Natural killer cell (primary cell): ENCODE measurements at regions not wholly inside any gene's neighbourhood (a gene's known extent, or its start where the extent isn't known, plus 50 kb on each side); places are given as distances from the start of the nearest gene placed in this dataset.

ENCODE experiments used
- ATAC-seq, 3 donors: fragments of 150-1000 bp in 2 of 3; fragments of 200-7000 bp in 1 of 3; cut with Tn5 transposase; 1 replicate in 1 of 3; 2 replicates in 2 of 3; pipeline ENCODE4 v1.10.0; 2021; ENCODE audit warnings: mild to moderate bottlenecking in 2 of 3, moderate library complexity in 2 of 3
- DNase-seq, 2 donors: peaks; one replicate each; pipeline versions ENCODE4 v3.0.0 to v3.0.0-alpha.2; 2013 to 2021; ENCODE audit warnings: mixed read lengths in 1 of 2
- H3K27ac ChIP-seq: one replicate; pipeline ENCODE4 v1.5.1; 2013; ENCODE audit warnings: mild to moderate bottlenecking, low read length
- H3K27me3 ChIP-seq: one replicate; pipeline ENCODE4 v1.6.1; 2013; ENCODE audit warnings: low read length; ENCODE audit not compliant: control insufficient read depth, insufficient read depth
- H3K36me3 ChIP-seq: one replicate; pipeline ENCODE4 v1.6.1; 2013; ENCODE audit warnings: low read length; ENCODE audit not compliant: control insufficient read depth, insufficient read depth
- H3K4me1 ChIP-seq: one replicate; pipeline ENCODE4 v1.6.1; 2013; ENCODE audit warnings: low read length; ENCODE audit not compliant: control insufficient read depth, insufficient read depth
- H3K4me3 ChIP-seq: one replicate; pipeline ENCODE4 v1.5.1; 2013; ENCODE audit warnings: low read length
- H3K9me3 ChIP-seq: one replicate; pipeline ENCODE4 v1.6.1; 2013; ENCODE audit warnings: low read length; ENCODE audit not compliant: control insufficient read depth, insufficient read depth
- H3K27ac Mint-ChIP-seq, 2 donors: one replicate each; pipeline ENCODE4 v1.8.0; 2022; ENCODE audit warnings: mild to moderate bottlenecking in 2 of 2, mixed read lengths in 2 of 2, moderate library complexity in 1 of 2
- H3K27me3 Mint-ChIP-seq, 2 donors: one replicate each; pipeline ENCODE4 v1.8.0; 2022; ENCODE audit warnings: low read depth in 2 of 2, mixed read lengths in 2 of 2
- H3K36me3 Mint-ChIP-seq: one replicate; pipeline ENCODE4 v1.8.0; 2022; ENCODE audit warnings: mixed read lengths
- H3K4me1 Mint-ChIP-seq, 2 donors: one replicate each; pipeline ENCODE4 v1.8.0; 2022; ENCODE audit warnings: mixed read lengths in 2 of 2
- H3K4me3 Mint-ChIP-seq: one replicate; pipeline ENCODE4 v1.8.0; 2022; ENCODE audit warnings: mild to moderate bottlenecking, moderate library complexity, mixed read lengths
- H3K9me3 Mint-ChIP-seq, 2 donors: one replicate each; pipeline ENCODE4 v1.8.0; 2022; ENCODE audit warnings: mixed read lengths in 2 of 2
- WGBS: methylation state at CpG from one replicate; pipeline ENCODE4 v1.1.7; 2013; ENCODE audit warnings: missing lambda C conversion rate; ENCODE audit not compliant: insufficient coverage; 5-methylcytosine and 5-hydroxymethylcytosine counted together
- intact Hi-C: fragments of 100-400 bp; cut with micrococcal nuclease; formaldehyde crosslinking; loops from one replicate; pipeline ENCODE4 v1.14.2; 2022
- TF ChIP-seq, protein P1 (sequence below): fragments of 200-600 bp; IDR thresholded peaks from one replicate; pipeline ENCODE4 v1.8.0; 2022; ENCODE audit warnings: antibody characterized with exemption

DNA sequence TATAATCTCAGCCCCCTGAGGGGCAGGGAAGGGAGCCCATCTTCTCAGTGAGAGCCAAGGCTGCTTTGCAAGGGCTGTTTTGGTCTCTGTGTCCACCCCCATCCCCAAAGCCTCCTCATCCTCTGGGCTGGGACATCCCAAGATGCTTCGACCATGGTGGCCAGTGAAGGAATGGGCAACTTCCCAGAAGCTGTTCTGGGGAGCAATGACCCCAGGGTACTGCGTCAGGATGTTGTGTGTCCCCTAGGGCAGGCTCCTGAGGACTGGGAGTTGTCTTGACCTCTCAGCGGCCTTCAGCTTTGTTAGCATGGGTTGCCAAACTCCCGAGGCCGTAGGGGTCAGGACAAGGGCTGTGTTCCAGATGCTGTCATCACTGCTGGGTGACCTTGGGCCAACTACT is 238.4 kb upstream of the POU3F1 start:
- DNase-seq (no peak), ATAC-seq (no peak)
- intact Hi-C loops, result no loop called here
- Histone ChIP-seq H3K4me1 (no peaks in the 10 kb centered on the region), H3K36me3 (no peaks in the 10 kb centered on the region), H3K27ac (no peak overlapping the region), H3K27me3 (peaks cover 2% of the 10 kb centered on the region), H3K9me3 (no peaks in the 10 kb centered on the region), H3K4me3 (no peak overlapping the region)
- H3K4me3 Mint-ChIP-seq, result no peak overlapping the region
- no peaks in the 10 kb centered on the region for H3K9me3 Mint-ChIP-seq
- TF ChIP-seq, protein P1, sequence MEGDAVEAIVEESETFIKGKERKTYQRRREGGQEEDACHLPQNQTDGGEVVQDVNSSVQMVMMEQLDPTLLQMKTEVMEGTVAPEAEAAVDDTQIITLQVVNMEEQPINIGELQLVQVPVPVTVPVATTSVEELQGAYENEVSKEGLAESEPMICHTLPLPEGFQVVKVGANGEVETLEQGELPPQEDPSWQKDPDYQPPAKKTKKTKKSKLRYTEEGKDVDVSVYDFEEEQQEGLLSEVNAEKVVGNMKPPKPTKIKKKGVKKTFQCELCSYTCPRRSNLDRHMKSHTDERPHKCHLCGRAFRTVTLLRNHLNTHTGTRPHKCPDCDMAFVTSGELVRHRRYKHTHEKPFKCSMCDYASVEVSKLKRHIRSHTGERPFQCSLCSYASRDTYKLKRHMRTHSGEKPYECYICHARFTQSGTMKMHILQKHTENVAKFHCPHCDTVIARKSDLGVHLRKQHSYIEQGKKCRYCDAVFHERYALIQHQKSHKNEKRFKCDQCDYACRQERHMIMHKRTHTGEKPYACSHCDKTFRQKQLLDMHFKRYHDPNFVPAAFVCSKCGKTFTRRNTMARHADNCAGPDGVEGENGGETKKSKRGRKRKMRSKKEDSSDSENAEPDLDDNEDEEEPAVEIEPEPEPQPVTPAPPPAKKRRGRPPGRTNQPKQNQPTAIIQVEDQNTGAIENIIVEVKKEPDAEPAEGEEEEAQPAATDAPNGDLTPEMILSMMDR, result no peak
- H3K36me3 Mint-ChIP-seq, result no peaks in the 10 kb centered on the region
- 81% methylated on average over 5 of the region's 5 CpGs for WGBS
- H3K27ac Mint-ChIP-seq, result no peak overlapping the region
- peaks cover 21 to 50% of the 10 kb centered on the region in 2 donors for H3K27me3 Mint-ChIP-seq
- no peaks in the 10 kb centered on the region for H3K4me1 Mint-ChIP-seq

DNA sequence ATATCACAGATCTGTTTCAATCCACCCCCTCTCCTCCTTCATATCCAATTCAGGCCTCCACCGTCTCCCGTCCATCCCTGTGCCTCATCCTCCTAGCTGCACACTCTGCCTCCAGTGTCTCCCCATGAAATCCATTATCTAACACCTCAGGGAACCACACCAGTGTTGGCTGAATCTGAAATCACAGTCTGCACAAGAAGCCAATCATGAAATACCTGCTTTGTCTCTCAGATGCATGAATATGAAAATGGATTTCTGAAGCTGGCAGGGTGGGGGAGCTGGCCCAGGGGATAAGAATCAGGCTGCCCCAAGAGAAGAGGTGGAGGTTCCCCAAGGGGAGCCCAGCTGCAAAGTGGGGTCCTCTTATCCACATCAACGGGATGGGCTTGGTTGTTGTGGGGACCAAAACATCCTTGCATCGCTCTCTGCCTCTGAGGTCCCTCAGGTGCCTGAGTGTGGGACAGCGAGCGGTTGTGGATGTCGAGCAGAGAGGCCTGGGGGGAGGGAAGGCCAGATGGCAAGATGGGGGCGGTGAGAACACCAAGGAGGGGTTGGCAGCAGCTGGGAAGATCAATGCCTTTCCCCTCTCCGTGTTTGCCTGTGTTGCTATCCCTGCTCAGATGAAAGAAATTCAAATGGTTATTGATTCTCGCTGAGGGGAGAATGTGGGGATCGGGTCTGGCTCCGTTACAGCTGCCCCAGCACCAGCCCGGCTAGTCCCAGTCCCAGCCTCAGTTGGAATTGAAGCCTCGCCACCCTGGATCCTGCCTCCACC is 237.3 kb upstream of the POU3F1 start:
- Histone ChIP-seq H3K27me3 (no peaks in the 10 kb centered on the region), H3K9me3 (peaks cover 5% of the 10 kb centered on the region), H3K4me3 (no peak overlapping the region), H3K4me1 (no peaks in the 10 kb centered on the region), H3K36me3 (no peaks in the 10 kb centered on the region), H3K27ac (no peak overlapping the region)
- Mint-ChIP-seq H3K27ac (no peak overlapping the region), H3K9me3 (peaks cover 2 to 7% of the 10 kb centered on the region in 2 donors), H3K4me3 (no peak overlapping the region), H3K36me3 (no peaks in the 10 kb centered on the region), H3K27me3 (peaks cover 21 to 42% of the 10 kb centered on the region in 2 donors), H3K4me1 (no peaks in the 10 kb centered on the region)
- TF ChIP-seq, protein P1, result no peak
- DNase-seq (no peak), ATAC-seq (no peak)
- intact Hi-C loops, result no loop called here
- WGBS, result 59% methylated on average over 14 of the region's 14 CpGs

DNA sequence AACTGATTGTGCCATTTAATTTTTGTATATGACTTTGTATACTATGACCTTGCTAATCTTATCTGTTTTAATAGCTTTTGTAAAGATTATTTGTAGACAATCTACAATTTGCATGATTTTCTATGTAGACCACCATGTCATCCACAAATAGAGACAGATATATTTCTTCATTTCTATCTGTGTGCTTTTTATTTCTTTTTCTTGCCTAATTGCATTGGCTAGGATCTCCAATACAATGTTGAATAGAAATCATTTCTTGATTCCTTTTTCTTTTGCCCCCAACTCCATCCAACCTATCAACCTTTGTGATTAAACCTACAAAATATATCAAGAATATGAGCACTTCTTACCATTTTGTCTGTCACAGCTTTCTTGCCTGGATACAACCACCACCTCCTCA is 232.6 kb upstream of the POU3F1 start:
- no peaks in the 10 kb centered on the region for H3K27me3 ChIP-seq
- peaks cover 32 to 36% of the 10 kb centered on the region in 2 donors for H3K27me3 Mint-ChIP-seq
- TF ChIP-seq, protein P1, result no peak

DNA sequence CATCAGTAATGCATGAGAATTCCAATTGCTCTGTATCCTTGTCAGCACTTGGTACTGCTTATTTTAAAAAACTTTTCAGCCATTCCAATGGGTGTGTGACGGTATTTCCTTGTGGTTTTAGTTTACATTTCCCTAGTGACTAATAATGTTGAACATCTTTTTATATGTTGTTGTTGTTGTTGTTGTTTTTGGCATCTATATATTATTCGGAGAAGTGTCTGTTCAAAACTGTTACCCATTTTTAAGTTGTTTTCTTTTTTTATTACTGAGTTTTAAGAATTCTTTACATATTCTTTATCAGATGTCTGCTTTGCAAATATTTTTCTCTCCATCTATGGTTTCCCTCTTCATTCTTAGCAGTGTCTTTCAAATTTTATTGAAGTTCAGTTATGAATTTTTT is 231.1 kb upstream of the POU3F1 start:
- Histone ChIP-seq H3K9me3 (peaks cover 5% of the 10 kb centered on the region), H3K27me3 (no peaks in the 10 kb centered on the region), H3K27ac (no peak overlapping the region), H3K36me3 (no peaks in the 10 kb centered on the region), H3K4me3 (no peak overlapping the region), H3K4me1 (no peaks in the 10 kb centered on the region)
- no CpG with 5 or more reads among the region's 2 CpGs for WGBS
- H3K27me3 Mint-ChIP-seq, result peaks cover 30 to 41% of the 10 kb centered on the region in 2 donors
- ATAC-seq (no peak), DNase-seq (no peak)
- peaks cover 2 to 9% of the 10 kb centered on the region in 2 donors for H3K9me3 Mint-ChIP-seq
- TF ChIP-seq, protein P1, result no peak
- no peak overlapping the region for H3K4me3 Mint-ChIP-seq
- H3K36me3 Mint-ChIP-seq, result no peaks in the 10 kb centered on the region
- intact Hi-C loops, result no loop called here
- H3K4me1 Mint-ChIP-seq, result no peaks in the 10 kb centered on the region
- H3K27ac Mint-ChIP-seq, result no peak overlapping the region

More for the DNA sequence above, 232.6 kb upstream of the POU3F1 start:
- no peak overlapping the region for H3K27ac ChIP-seq
- no peak overlapping the region for H3K4me3 Mint-ChIP-seq
- ATAC-seq (no peak), DNase-seq (no peak)
- H3K9me3 Mint-ChIP-seq, result peaks cover 2 to 9% of the 10 kb centered on the region in 2 donors
- no peaks in the 10 kb centered on the region for H3K4me1 ChIP-seq
- no peak overlapping the region for H3K4me3 ChIP-seq
- no peaks in the 10 kb centered on the region for H3K4me1 Mint-ChIP-seq
- intact Hi-C loops, result no loop called here
- no peak overlapping the region for H3K27ac Mint-ChIP-seq
- H3K9me3 ChIP-seq, result peaks cover 5% of the 10 kb centered on the region
- no peaks in the 10 kb centered on the region for H3K36me3 ChIP-seq
- H3K36me3 Mint-ChIP-seq, result no peaks in the 10 kb centered on the region
